ENCODE measurements at regions not wholly inside any gene's neighbourhood (a gene's known extent, or its start where the extent isn't known, plus 50 kb on each side); places are given as distances from the start of the nearest gene placed in this dataset.

DNA sequence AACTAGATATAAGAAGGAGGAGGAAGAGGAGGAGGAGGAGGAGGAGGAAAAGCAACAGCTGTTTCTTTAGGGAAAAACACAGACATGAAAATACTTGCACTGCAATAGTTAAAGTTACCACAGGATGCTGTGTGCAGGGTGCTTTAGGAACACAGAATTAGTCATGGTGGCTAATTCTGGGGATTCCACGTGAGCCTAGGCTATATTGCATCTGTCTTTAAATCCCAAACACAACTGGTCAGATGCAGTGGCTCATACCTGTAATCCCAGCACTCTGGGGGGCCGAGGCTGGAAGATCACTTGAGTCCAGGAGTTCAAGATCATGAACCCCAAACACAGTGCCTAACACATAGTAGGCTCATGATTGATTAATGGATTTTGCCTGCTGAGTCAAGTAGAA lies 155.3 kb upstream of the C16orf82 start:
- Histone ChIP-seq H3K4me2 (ENCODE audit: extremely low read depth, insufficient read depth, low read length) (no peak overlapping the region), H2AFZ (ENCODE audit: low read length) (no peak overlapping the region), H3K9me3 (ENCODE audit: control insufficient read depth, insufficient read depth, low read depth, low read length) (no peaks in the 10 kb centered on the region), H3K4me3 (replicated peaks in 1 of 4; ENCODE audit: control extremely low read depth in 1 of 4, insufficient read depth in 1 of 4, low read depth in 3 of 4, low read length in 4 of 4) (no peak overlapping the region), H3K27ac (ENCODE audit: insufficient read depth, low read length) (no peak overlapping the region), H3K36me3 (ENCODE audit: control insufficient read depth, insufficient read depth, low read length) (no peaks in the 10 kb centered on the region), H4K20me1 (ENCODE audit: control insufficient read depth, extremely low read depth, insufficient read depth, low read length) (no peaks in the 10 kb centered on the region), H3K4me1 (ENCODE audit: control insufficient read depth, extremely low read depth, insufficient read depth, low read length) (no peaks in the 10 kb centered on the region), H3K79me2 (ENCODE audit: control insufficient read depth, insufficient read depth, low read length) (no peaks in the 10 kb centered on the region), H3K27me3 (ENCODE audit: control insufficient read depth, insufficient read depth, low read length) (no peaks in the 10 kb centered on the region), H3K9ac (ENCODE audit: insufficient read depth, low read length) (no peak overlapping the region)
- no peak for DNase-seq (ENCODE audit: low read depth in 2 of 2)
- TF ChIP-seq, protein P1, sequence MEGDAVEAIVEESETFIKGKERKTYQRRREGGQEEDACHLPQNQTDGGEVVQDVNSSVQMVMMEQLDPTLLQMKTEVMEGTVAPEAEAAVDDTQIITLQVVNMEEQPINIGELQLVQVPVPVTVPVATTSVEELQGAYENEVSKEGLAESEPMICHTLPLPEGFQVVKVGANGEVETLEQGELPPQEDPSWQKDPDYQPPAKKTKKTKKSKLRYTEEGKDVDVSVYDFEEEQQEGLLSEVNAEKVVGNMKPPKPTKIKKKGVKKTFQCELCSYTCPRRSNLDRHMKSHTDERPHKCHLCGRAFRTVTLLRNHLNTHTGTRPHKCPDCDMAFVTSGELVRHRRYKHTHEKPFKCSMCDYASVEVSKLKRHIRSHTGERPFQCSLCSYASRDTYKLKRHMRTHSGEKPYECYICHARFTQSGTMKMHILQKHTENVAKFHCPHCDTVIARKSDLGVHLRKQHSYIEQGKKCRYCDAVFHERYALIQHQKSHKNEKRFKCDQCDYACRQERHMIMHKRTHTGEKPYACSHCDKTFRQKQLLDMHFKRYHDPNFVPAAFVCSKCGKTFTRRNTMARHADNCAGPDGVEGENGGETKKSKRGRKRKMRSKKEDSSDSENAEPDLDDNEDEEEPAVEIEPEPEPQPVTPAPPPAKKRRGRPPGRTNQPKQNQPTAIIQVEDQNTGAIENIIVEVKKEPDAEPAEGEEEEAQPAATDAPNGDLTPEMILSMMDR (conservative IDR thresholded peaks at IDR 0.05 in 1 of 2, IDR thresholded peaks at IDR 0.05 in 1 of 2; ENCODE audit: low read depth in 1 of 2, low read length in 2 of 2): no peak
- TF ChIP-seq EZH2 (IDR thresholded peaks at IDR 0.05; ENCODE audit: low read length, missing control alignments): no peak

DNA sequence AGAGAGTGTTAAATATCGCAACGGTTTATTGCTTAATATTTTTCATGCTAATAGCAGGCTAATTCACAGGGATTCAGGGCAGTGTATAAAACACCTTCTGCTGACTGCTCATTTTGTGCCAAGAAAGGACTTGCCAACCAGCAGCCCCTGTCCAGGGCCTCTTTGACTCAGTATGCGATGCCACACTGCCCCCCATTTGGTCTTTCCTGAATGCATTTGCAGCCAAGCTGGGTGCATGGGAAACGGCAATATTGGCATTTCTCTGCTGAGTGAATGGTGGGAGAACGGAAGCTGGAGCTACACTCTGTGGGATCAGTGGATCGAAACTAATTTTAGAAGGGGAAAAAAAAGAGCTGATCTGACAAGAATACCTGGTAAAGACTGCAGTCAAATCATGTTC lies 152.9 kb upstream of the C16orf82 start:
- Histone ChIP-seq H3K27me3 (ENCODE audit: control insufficient read depth, insufficient read depth, low read length) (no peaks in the 10 kb centered on the region), H3K9ac (ENCODE audit: insufficient read depth, low read length) (no peak overlapping the region), H3K4me2 (ENCODE audit: extremely low read depth, insufficient read depth, low read length) (no peak overlapping the region), H3K36me3 (ENCODE audit: control insufficient read depth, insufficient read depth, low read length) (no peaks in the 10 kb centered on the region), H4K20me1 (ENCODE audit: control insufficient read depth, extremely low read depth, insufficient read depth, low read length) (no peaks in the 10 kb centered on the region), H3K4me3 (replicated peaks in 1 of 4; ENCODE audit: control extremely low read depth in 1 of 4, insufficient read depth in 1 of 4, low read depth in 3 of 4, low read length in 4 of 4) (no peak overlapping the region), H3K9me3 (ENCODE audit: control insufficient read depth, insufficient read depth, low read depth, low read length) (no peaks in the 10 kb centered on the region), H2AFZ (ENCODE audit: low read length) (no peak overlapping the region), H3K79me2 (ENCODE audit: control insufficient read depth, insufficient read depth, low read length) (no peaks in the 10 kb centered on the region), H3K27ac (ENCODE audit: insufficient read depth, low read length) (no peak overlapping the region), H3K4me1 (ENCODE audit: control insufficient read depth, extremely low read depth, insufficient read depth, low read length) (no peaks in the 10 kb centered on the region)
- no peak for TF ChIP-seq EZH2 (IDR thresholded peaks at IDR 0.05; ENCODE audit: low read length, missing control alignments)
- TF ChIP-seq, protein P1 (conservative IDR thresholded peaks at IDR 0.05 in 1 of 2, IDR thresholded peaks at IDR 0.05 in 1 of 2; ENCODE audit: low read depth in 1 of 2, low read length in 2 of 2): no peak
- DNase-seq (ENCODE audit: low read depth in 2 of 2): no peak

DNA sequence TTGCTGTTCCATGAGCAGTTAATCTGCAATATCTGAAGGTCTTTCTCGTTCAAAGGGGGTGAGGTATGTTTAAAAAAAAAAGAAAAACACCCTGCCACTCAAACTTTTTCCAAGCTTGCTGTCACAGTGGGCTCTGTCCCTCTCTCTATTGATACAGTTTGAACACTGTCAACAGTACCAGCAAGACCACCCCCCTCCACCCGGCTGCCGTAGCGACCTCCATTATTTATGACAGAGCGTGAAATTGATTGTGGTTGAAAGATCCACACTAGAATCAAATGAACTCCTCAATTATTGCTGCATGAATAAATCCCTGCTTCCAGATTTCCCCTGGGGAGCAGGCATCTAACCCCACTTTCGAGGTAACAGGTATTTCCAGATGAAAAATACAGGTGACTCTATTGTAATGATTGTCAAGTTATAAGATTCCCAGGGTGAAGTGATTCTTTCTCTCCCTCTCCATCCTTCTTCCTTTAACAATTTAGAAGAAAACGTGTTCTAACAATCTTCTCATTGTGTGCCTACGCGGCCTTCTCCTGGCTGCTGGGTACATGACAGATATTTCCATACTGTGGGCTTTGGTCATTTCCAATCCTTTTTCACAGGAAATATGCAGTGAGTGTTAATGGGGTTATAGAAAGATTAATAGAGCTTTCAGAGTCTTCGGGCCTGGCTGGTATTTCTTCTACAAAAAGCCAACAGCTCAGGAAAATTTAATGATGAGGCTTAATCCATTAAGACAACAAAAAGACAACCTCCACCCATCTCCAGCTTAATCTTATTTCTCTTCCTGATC lies 135.7 kb upstream of the C16orf82 start:
- Histone ChIP-seq H2AFZ (ENCODE audit: low read length) (no peak overlapping the region), H3K79me2 (ENCODE audit: control insufficient read depth, insufficient read depth, low read length) (no peaks in the 10 kb centered on the region), H3K27me3 (ENCODE audit: control insufficient read depth, insufficient read depth, low read length) (peaks cover 3% of the 10 kb centered on the region), H3K4me1 (ENCODE audit: control insufficient read depth, extremely low read depth, insufficient read depth, low read length) (no peaks in the 10 kb centered on the region), H4K20me1 (ENCODE audit: control insufficient read depth, extremely low read depth, insufficient read depth, low read length) (no peaks in the 10 kb centered on the region), H3K27ac (ENCODE audit: insufficient read depth, low read length) (no peak overlapping the region), H3K4me2 (ENCODE audit: extremely low read depth, insufficient read depth, low read length) (no peak overlapping the region), H3K4me3 (replicated peaks in 1 of 4; ENCODE audit: control extremely low read depth in 1 of 4, insufficient read depth in 1 of 4, low read depth in 3 of 4, low read length in 4 of 4) (no peak overlapping the region), H3K9me3 (ENCODE audit: control insufficient read depth, insufficient read depth, low read depth, low read length) (no peaks in the 10 kb centered on the region), H3K9ac (ENCODE audit: insufficient read depth, low read length) (no peak overlapping the region), H3K36me3 (ENCODE audit: control insufficient read depth, insufficient read depth, low read length) (no peaks in the 10 kb centered on the region)
- TF ChIP-seq, protein P1 (conservative IDR thresholded peaks at IDR 0.05 in 1 of 2, IDR thresholded peaks at IDR 0.05 in 1 of 2; ENCODE audit: low read depth in 1 of 2, low read length in 2 of 2): no peak
- TF ChIP-seq EZH2 (IDR thresholded peaks at IDR 0.05; ENCODE audit: low read length, missing control alignments): no peak
- no peak for DNase-seq (ENCODE audit: low read depth in 2 of 2)

All from fibroblast of lung (primary cell).